ENCODE measurements at regions not wholly inside any gene's neighbourhood (a gene's known extent, or its start where the extent isn't known, plus 50 kb on each side); places are given as distances from the start of the nearest gene placed in this dataset.

DNA sequence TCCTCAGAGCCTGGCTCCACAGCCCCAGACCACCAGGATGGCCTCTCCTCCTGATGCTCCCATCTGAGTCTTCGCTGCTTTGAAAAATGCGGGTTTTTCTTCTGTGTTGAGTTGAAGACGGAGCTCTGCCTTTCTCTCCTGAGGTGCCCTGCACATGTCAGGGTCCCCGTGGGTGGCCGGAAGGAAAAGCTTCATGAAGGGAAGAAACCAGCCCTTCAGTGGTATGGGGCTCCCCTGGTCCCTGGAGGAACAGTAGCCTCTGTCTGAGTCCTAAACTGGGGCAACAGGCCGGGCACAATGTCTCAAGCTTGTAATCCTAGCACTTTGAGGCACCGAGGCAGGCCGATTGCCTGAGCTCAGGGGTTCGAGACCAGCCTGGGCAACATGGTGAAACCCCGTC is 54.7 kb upstream of the CAB39 start:
- H3K4me3 Mint-ChIP-seq, result peak overlapping the region; percentile 82
- H3K36me3 Mint-ChIP-seq, result peaks cover 10% of the 10 kb centered on the region
- no peak for DNase-seq

DNA sequence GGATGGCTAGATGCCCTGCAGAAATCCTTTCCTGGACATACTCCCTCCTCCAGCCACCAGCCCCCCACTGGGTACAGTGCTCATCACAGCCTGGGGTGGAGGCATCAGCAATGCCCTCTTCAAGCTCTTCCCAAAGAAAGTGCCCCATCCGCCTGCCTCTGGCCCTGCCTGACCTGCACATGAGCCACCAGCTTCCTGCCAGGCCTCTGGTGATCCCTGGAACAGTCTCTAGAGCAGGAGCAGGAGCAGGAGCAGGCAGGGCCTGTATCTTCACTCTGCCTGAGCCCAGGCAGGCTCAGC is 54.1 kb upstream of the CAB39 start:
- H3K9me3 Mint-ChIP-seq, result peaks cover 3% of the 10 kb centered on the region
- peaks cover 13% of the 10 kb centered on the region for H3K36me3 Mint-ChIP-seq
- no peaks in the 10 kb centered on the region for H3K27me3 Mint-ChIP-seq
- H3K4me1 Mint-ChIP-seq, result peaks cover 92% of the 10 kb centered on the region
- H3K4me3 Mint-ChIP-seq, result peak overlapping the region; percentile 82
- H3K27ac Mint-ChIP-seq, result peak overlapping the region; percentile 97
- DNase-seq, result no peak

More for the DNA sequence above, 54.7 kb upstream of the CAB39 start:
- Mint-ChIP-seq H3K27me3 (no peaks in the 10 kb centered on the region), H3K4me1 (peaks cover 86% of the 10 kb centered on the region), H3K9me3 (peaks cover 2% of the 10 kb centered on the region), H3K27ac (peak overlapping the region; percentile 97)

DNA sequence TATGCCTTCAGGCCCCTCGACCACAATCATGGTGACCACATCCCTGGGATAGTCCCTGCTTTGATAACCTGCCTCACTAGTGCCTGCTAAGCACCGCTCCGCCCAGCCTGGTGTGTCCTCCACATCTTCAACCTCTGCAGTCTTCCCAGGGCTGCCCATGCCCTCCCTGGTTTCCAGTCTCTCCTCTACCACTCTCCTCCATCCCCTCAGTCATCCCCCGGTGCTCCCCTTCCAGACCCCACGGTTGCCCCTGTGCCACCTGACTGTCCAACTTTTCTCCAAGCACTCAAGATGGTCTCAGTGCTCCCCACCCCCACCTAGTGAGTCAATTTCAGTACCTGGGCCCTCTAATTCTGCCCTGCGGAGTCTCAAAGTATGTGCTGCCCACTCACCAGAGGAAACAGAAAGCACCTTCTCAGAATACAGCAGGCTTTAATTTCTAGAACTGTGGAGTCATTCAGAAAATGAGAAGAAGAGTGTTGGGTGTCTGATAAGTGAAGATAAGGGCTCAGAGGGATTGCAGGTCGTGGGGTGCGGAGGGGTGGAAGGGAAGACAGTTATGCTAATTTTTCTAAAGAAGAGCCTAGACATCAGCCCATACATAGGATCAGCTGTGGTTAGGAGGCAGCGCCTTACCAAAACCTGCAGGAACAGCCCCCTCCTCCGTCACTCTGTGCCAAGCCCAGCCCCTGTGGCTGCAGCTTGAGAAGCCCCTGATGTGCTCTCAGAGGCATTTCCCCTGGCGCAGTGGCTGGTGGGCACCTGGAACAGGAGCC is 53.6 kb upstream of the CAB39 start:
- Mint-ChIP-seq H3K4me1 (peaks cover 93% of the 10 kb centered on the region), H3K27me3 (no peaks in the 10 kb centered on the region), H3K4me3 (peak overlapping the region; percentile 82), H3K27ac (peak overlapping the region; percentile 97), H3K9me3 (peaks cover 3% of the 10 kb centered on the region), H3K36me3 (peaks cover 15% of the 10 kb centered on the region)
- peak; percentile 80 for DNase-seq

DNA sequence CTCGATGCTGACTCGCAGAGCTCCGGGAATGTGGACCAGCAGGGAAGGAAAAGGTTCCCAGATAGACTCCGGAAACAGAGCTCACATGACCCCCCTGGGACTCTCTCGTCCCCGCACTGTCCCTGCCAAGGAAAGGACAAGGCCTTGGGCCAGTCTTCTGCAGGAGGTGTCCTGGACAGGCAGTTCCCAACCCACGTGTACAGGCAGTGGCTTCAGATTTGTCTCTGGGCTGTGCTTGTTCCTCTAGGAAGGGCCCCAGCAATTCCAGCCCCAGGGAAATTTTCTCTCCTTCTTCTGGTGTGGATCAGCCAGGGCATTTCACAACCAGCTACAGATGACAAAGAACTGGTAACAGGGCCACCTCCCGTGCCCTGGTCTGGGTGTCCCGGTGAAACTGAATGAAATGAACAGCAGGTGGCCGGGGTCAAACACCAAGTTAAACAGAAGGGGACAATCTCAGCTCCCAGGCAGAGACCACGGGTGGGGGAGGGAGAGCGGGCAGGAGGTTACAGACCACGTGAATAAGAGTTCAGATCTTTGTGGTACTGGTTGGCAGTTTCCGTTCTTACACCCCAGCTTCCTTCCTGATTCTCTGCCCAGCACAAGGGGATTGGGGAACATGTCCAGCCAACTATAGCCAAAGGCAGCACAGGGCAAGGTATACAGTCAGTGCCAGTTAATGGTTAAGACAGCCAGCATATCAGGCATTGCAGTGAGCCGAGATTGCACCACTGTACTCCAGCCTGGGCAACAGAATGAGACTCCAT is 52.2 kb upstream of the CAB39 start:
- Mint-ChIP-seq H3K27me3 (no peaks in the 10 kb centered on the region), H3K4me1 (peaks cover 97% of the 10 kb centered on the region)

DNA sequence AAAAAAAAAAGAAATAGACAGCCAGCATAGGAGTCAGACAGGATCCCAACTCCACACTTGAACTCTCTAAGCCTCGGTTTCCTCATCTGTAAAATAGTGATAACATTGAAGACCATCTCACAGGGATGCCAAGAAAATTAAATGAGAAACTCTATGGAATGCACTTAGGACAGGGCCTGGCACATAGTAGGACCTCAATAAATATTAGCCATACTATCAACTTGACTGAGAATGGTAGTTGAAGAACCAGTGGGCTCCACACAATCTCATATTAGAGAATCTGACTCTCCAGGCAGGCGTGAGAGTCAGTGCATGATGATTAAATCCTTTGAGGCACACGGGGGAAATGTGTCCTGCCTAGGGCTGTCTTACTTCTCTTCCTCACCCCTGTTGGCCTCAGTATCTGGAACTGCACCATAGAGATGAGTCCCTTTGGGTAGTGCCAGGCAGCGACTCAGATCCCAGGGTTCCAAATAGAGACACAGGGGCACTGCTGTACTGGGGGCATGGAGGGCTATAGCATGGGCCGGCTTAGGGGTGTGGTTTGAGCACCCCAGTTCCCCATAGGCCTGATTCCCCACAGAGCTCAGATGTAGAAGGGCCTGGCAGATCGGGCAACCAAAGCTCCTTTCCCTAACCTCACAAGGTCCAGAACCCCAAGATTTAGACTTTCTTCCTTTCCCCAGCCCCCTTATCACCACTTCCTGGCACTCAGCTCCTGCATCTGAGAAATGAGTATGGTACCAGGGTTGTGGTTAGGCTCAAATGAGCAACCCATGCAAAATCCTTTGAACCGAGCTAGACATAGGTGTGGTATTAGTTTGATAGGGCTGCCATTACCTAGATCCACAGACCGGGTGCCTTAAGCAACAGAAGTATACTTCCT is 51.3 kb upstream of the CAB39 start:
- H3K9me3 Mint-ChIP-seq, result peaks cover 3% of the 10 kb centered on the region

More for the DNA sequence above, 52.2 kb upstream of the CAB39 start:
- DNase-seq, result peak; percentile 64
- Mint-ChIP-seq H3K4me3 (peak overlapping the region; percentile 55), H3K36me3 (peaks cover 12% of the 10 kb centered on the region), H3K9me3 (peaks cover 3% of the 10 kb centered on the region), H3K27ac (peak overlapping the region; percentile 97)

More for the DNA sequence above, 51.3 kb upstream of the CAB39 start:
- Mint-ChIP-seq H3K36me3 (peaks cover 14% of the 10 kb centered on the region), H3K4me3 (peak overlapping the region; percentile 68), H3K27ac (peak overlapping the region; percentile 97), H3K27me3 (no peaks in the 10 kb centered on the region), H3K4me1 (peaks cover 92% of the 10 kb centered on the region)
- peak; percentile 68 for DNase-seq
